NB4 (cell line): ENCODE measurements at regions not wholly inside any gene's neighbourhood (a gene's known extent, or its start where the extent isn't known, plus 50 kb on each side); places are given as distances from the start of the nearest gene placed in this dataset.

Experiments
- POLR2A ChIP-seq: IDR thresholded peaks from 2 replicates; pipeline ENCODE4 v1.6.1; 2011; ENCODE audit warnings: mild to moderate bottlenecking; ENCODE audit not compliant: insufficient read length; ENCODE audit errors: extremely low read depth
- TF ChIP-seq, protein P1 (sequence below): IDR thresholded peaks from one replicate; pipeline ENCODE4 v1.5.1; 2012; ENCODE audit warnings: low read depth, low read length

- TF ChIP-seq, protein P1, sequence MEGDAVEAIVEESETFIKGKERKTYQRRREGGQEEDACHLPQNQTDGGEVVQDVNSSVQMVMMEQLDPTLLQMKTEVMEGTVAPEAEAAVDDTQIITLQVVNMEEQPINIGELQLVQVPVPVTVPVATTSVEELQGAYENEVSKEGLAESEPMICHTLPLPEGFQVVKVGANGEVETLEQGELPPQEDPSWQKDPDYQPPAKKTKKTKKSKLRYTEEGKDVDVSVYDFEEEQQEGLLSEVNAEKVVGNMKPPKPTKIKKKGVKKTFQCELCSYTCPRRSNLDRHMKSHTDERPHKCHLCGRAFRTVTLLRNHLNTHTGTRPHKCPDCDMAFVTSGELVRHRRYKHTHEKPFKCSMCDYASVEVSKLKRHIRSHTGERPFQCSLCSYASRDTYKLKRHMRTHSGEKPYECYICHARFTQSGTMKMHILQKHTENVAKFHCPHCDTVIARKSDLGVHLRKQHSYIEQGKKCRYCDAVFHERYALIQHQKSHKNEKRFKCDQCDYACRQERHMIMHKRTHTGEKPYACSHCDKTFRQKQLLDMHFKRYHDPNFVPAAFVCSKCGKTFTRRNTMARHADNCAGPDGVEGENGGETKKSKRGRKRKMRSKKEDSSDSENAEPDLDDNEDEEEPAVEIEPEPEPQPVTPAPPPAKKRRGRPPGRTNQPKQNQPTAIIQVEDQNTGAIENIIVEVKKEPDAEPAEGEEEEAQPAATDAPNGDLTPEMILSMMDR: no peak
- TF ChIP-seq POLR2A: no peak
Measured at GRCh38 chr18:51614967-51615571, 417.6 kb upstream of the MEX3C start.
